Hippocampal formation (tissue), 2 donors: ENCODE measurements at regions not wholly inside any gene's neighbourhood (a gene's known extent, or its start where the extent isn't known, plus 50 kb on each side); places are given as distances from the start of the nearest gene placed in this dataset.
"Not testable (repeated sequence)": the region's sequence is repeated elsewhere in the genome, so short reads cannot be mapped to it uniquely, and the experiment has no call there.

Experiments
- DNase-seq, 2 donors: peaks; one replicate each; lab custom pipeline; 2025; lab: John Stamatoyannopoulos, UW

GRCh38 chr5:30150231-30150630 is 1043.3 kb upstream of the CDH6 start:
- DNase-seq: no peak

GRCh38 chr5:30149526-30149925 is 1044.0 kb upstream of the CDH6 start:
- DNase-seq: no peak

- no peak for DNase-seq
Measured at GRCh38 chr5:30147976-30148375, 1045.5 kb upstream of the CDH6 start.

- not testable (repeated sequence) for DNase-seq
Measured at GRCh38 chr5:30144059-30144458, 1049.4 kb upstream of the CDH6 start.

GRCh38 chr5:30142432-30142831 is 1051.1 kb upstream of the CDH6 start:
- DNase-seq: no peak

- no peak for DNase-seq
Measured at GRCh38 chr5:30121043-30121442, 1072.4 kb upstream of the CDH6 start.

GRCh38 chr5:30117135-30117534 is 1076.4 kb upstream of the CDH6 start:
- no peak for DNase-seq

GRCh38 chr5:30113542-30113941 is 1079.9 kb upstream of the CDH6 start:
- DNase-seq: no peak

GRCh38 chr5:30112867-30113266 is 1080.6 kb upstream of the CDH6 start:
- no peak for DNase-seq

GRCh38 chr5:30108051-30108450 is 1085.4 kb upstream of the CDH6 start:
- DNase-seq: no peak

GRCh38 chr5:30106596-30106995 is 1086.9 kb upstream of the CDH6 start:
- DNase-seq: no peak

- DNase-seq: no peak
Measured at GRCh38 chr5:30104872-30105596, 1088.5 kb upstream of the CDH6 start.

- DNase-seq: no peak
Measured at GRCh38 chr5:30103452-30104202, 1089.9 kb upstream of the CDH6 start.

- DNase-seq: no peak
Measured at GRCh38 chr5:30103052-30103451, 1090.4 kb upstream of the CDH6 start.

GRCh38 chr5:30102185-30102584 is 1091.3 kb upstream of the CDH6 start:
- DNase-seq: no peak

- DNase-seq: no peak
Measured at GRCh38 chr5:30100929-30101328, 1092.6 kb upstream of the CDH6 start.

GRCh38 chr5:30100148-30100713 is 1093.3 kb upstream of the CDH6 start:
- DNase-seq: no peak

GRCh38 chr5:30099634-30100033 is 1093.9 kb upstream of the CDH6 start:
- no peak for DNase-seq

- DNase-seq: no peak
Measured at GRCh38 chr5:30098940-30099339, 1094.5 kb upstream of the CDH6 start.

GRCh38 chr5:30092548-30092947 is 1100.9 kb upstream of the CDH6 start:
- no peak for DNase-seq

GRCh38 chr5:30069441-30070263 is 1123.8 kb upstream of the CDH6 start:
- DNase-seq: no peak

GRCh38 chr5:30063503-30063902 is 1130.0 kb upstream of the CDH6 start:
- DNase-seq: no peak
